HG03139 (cell line): ENCODE measurements at regions not wholly inside any gene's neighbourhood (a gene's known extent, or its start where the extent isn't known, plus 50 kb on each side); places are given as distances from the start of the nearest gene placed in this dataset.
"Not testable (repeated sequence)": the region's sequence is repeated elsewhere in the genome, so short reads cannot be mapped to it uniquely, and the experiment has no call there.

Source experiments
- ATAC-seq: cut with Tn5 transposase; IDR thresholded peaks from one replicate; pipeline ENCODE4 v1.9.1; 2021; ENCODE audit not compliant: unreplicated experiment

DNA sequence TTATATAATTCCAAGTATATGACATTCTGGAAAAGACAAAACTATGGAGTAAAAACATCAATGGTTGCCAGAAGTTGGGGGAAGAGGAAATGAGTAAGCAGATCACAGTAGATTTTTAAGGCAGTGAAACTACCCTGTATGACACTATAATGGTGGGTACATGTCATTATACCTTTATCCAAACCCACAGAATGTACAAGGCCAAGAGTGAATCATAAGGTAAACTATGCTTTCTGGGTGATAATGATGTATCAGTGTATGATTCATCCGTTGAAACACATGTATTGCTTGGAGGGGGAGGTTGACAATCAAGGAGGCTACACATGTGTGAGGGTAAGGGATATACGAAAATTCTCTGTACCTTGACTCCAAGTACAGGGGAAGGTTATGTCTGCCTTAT, 862.7 kb downstream of the PLA2G4A start:
- ATAC-seq = no peak

DNA sequence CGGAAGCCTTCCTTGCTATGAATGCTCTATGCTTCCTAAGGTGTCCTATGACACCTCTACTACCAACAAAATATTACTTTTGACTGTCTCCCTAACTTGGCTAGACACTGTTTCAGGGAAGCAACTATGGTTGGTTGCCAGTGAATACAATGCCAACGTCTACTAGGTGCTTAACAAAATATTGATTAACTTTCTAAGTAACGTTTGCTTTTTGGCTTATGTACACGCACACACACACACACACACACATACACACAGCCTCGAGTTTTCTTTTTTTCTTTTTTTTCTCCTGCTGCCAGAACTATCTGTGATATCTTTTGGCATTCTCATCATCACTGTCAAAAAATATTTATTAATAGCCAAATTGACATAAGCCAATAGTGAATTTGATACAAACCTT, 864.0 kb downstream of the PLA2G4A start:
- no peak for ATAC-seq

DNA sequence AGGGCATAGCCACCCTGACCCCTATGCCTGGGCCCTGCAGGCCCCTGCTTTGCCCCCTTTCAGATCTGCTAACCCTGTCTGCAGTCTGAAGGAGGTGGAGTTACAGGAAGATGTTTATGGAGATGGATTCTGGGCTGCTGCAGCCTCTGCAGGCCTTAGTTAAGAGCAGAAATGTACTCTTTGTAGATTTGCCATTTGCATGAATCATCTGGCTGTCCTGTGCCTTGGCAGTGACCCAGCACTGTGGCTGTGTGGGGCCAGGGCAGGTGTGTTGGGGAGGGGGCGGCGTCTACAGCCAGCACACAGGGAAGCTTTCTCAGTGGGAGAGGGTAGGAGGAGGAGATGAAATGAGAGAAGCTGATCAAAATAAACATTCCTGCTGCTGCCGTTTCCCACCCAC, 867.3 kb downstream of the PLA2G4A start:
- no peak for ATAC-seq

DNA sequence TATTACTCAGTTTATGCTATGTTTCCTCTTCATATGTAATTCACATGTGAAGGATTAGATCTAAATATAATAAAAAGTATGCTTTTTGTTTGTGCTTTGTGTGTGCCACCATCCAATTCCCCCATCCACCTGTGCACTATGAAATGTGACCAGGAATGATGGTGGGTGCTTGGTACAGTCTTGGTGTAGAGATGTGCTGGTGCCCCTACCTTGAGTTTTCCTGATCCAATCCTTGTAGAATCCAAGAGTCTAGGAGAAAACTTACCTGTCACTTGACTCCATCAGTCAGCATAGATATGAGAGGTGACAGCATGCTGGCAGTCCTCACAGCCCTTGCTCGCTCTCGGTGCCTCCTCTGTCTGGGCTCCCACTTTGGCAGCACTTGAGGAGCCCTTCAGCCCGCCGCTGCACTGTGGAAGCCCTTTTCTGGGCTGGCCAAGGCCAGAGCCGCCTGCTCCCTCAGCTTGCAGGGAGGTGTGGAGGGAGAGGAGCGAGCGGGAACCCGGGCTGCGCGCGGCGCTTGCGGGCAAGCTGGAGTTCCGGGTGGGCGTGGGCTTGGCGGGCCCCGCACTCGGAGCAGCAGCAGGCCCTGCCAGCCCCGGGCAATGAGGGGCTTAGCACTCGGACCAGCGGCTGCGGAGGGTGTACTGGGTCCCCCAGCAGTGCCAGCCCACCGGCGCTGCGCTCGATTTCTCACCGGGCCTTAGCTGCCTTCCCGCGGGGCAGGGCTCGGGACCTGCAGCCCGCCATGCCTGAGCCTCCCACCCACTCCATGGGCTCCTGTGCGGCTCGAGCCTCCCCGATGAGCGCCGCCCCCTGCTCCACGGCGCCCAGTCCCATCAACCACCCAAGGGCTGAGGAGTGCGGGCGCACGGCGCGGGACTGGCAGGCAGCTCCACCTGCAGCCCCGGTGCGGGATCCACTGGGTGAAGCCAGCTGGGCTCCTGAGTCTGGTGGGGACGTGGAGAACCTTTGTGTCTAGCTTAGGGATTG, 874.7 kb downstream of the PLA2G4A start:
- ATAC-seq = not testable (repeated sequence)

DNA sequence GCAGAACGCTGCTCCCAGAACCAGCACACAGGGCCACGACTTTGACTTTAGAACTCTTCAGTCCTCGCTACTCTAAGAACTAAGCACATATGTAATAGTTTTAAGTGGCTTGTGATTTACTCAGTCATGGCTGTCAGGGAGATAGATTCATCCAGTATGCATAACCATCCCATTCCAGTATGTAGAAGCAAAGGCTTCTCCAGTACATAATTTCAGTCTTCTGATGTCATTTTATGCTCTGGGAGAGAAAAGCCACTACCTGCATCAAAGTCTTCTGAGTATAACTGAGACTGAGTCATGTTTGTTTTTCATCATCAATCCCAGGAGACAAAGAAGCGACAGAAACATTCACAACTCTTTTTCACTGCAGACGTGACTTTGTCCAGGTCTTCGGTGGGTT, 885.7 kb downstream of the PLA2G4A start:
- ATAC-seq = no peak

DNA sequence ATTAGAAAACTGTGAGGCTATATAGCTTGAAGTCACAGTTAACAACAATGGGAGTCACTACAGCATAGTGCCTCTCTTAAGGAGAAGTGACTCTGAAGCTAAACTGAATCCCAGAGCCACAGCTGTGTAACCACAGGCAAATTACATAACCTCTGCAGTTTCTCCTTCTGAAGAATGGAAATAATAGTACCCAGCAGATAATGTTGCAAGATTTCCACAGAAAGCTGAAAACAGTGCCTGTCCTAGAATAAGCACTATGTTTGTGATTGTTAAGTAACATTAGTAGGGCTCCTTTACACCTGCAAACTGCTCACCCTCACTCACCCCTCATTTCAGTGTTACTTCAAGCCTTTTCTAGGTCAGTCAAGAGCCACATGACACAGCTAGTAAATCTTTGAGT, 886.7 kb downstream of the PLA2G4A start:
- ATAC-seq = no peak

DNA sequence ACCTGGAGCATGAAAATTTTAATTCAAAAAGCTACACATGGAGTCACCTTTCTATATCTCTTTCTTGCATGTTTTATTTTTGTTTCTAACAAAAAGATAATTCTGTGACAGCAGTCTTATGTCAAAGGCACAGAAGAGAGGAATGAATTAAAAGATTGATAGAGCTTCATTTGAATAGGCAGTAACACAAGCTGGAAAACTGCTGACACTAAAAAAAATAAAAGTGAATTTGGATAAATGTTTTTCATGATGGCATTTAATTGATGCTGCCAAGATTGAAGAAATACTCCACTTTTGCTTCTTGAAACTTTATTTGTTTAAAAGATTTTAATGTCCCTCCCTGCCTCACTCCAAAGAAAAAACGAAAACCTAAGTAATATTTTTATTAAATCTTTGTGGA, 887.4 kb downstream of the PLA2G4A start:
- no peak for ATAC-seq

DNA sequence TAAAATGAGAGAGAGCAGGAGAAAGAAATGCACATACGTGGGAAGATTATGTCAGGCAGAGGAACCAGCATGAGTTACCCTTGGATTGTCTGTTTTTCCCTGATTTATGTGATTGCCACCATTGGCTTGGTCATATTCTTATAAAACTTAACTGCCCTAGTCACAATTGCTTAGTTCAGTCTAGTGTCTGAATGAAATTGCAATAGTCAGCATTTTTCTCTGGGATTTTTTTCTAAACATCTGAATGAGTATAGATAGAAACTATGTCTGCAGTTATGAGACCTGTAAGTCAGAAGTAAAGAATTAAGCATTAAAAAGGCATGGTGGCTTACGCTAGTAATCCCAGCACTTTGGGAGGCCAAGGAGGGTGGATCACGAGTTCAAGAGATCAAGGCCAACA, 889.8 kb downstream of the PLA2G4A start:
- no peak for ATAC-seq

DNA sequence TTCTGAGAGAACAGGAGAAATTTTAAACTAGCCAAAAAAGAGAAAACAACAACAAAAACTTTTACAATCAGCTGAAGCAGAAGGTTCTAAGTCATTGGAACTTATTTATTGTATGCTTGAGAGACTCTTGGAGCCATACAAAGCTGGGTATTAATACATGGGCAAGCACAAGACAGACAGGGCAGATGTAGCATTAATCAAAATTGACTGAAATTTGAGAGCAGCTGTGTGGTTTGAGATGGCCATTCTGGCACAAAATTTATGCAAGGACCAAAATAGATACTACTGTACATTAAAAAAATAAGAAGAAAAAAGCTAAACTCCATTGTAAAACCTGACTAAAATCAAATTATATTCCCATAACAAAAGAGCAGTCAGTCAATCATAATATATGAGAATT, 892.5 kb downstream of the PLA2G4A start:
- ATAC-seq = no peak

DNA sequence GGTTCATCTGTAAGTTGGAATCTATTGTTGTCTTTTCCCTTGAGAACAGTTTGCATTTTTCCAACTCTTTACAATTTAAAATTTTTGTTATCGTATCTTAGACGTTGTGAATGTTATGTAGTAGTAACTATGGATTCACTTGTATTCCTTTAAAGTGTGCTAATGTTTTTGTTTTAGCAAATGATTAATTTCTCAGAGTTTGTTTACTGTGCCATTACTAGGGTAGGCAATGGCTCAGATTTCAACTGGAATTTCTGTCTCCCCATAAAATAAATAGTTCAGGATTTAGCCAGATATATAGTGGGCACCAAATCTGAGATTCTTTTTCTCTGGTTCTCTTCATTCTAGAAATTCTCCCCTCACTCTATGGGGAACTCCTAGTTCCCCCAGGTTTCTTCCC, 896.5 kb downstream of the PLA2G4A start:
- no peak for ATAC-seq

DNA sequence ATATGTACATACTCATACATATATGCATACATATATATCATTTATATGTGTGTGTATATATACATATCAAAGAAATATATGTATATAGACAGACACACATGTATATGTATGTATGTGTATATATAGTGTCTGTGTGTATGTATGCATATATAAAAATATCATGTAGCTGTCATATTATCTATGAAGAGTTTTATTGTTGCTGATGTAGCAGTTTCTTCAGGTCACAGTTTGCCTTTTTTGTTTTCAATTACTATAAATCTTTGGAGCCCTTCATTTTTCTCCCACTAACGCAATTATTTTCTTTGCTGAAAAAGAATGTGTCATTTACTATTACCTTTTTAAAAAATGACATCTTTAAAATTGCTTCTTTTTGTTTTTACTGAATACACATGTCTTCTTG, 904.5 kb downstream of the PLA2G4A start:
- no peak for ATAC-seq

DNA sequence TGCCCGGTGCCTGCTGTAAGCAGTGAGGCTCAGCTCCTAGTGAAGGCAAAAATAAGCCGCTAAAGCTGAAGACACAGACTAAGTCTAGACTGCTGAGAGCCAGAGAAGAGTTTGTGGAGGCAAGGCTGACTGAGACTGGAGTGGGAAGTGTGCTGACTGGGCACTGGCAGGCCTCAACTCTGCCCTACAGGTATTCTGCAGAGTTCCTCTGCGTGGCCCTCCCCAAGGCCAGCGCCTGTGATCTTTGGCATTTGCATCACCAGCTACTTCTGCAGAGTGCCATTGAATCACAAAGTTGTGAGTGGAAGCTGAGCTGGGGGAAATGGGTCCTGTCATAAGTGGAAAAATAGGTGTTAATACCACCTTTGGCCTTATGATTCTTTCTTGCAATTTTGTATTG, 905.7 kb downstream of the PLA2G4A start:
- no peak for ATAC-seq

DNA sequence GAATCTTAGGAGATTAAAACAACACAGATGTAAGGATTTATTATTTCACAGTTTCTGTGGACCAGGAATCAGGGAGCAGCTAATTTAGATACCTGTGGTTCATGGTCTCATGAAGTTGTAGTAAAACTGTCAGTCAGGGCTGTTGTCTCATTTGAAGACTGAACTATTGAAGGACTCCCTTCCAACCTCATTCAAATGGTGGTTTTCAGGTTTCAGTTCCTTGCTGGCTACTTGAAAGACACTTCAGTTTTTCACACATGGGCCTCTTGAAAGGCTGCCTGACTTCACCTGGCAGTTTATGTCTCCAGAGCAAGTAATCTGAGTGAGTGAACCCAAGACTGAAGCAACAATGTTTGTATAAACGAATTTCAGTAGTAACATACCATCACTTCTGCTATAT, 915.9 kb downstream of the PLA2G4A start:
- peak; percentile 73 for ATAC-seq

DNA sequence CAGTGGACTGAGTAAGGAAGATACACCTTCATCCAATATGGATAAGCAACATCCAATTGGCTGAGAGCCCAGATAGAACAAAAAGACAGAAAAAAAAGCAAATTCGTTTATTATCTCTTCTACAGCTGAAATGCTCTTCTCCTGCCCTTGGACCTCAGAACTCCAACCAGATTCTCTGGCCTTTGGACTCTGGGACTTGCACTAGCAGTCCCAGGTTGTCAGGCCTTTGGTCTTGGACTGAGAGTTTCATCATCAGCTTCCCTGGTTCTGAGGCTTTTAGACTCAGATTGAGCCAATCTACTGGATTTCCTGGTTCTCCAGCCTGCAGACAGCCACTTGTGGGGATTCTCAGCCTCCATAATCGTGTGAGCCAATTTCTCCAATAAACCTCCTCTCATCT, 926.8 kb downstream of the PLA2G4A start:
- no peak for ATAC-seq

DNA sequence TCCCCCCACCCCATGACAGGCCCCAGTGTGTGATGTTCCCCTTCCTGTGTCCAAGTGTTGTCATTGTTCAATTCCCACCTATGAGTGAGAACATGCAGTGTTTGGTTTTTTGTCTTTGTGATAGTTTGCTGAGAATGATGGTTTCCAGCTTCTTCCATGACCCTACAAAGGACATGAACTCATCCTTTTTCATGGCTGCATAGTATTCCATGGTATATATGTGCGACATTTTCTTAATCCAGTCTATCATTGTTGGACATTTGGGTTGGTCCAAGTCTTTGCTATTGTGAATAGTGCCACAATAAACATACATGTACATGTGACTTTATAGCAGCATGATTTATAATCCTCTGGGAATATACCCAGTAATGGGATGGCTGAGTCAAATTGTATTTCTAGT, 927.9 kb downstream of the PLA2G4A start:
- ATAC-seq = not testable (repeated sequence)

DNA sequence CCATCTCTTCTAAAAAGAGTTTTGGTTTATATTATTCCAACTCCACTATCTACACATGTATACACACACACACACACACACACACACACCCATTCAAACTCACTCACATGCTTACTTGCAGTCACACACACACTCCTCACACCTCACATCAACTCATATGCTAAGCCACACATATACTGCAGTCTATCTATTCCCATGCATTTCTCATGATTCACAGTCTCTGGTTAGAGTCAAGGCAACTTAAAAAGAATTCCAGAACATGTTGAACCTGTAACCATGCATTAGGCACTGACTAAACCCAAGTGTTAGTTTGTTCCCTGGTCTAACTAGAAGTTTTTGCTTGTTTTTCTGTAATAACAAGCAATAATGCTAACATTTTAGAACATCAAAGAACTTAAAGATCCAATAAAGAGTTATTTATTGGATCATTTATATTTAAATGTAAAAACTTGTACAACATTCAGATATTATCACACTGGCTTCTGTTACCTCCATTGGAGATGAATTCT, 931.1 kb downstream of the PLA2G4A start:
- no peak for ATAC-seq

DNA sequence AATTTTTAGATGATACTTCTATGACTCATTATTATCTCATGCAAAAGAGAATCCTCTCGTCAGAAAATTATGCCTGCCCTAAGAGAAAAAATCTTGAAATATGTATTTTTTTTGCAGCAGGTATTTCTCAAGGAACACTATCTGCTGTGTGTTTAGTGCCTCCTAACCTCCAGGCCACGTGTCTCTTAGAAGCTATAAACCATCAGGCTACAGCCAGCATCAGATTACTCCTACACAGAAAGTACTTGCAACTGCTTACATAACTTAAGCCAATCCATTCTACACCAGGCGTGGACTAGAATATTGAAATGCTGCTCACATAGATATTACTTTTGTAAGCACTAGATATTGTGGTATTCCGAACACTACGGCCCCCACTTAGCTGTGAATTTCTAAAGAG, 933.4 kb downstream of the PLA2G4A start:
- no peak for ATAC-seq

DNA sequence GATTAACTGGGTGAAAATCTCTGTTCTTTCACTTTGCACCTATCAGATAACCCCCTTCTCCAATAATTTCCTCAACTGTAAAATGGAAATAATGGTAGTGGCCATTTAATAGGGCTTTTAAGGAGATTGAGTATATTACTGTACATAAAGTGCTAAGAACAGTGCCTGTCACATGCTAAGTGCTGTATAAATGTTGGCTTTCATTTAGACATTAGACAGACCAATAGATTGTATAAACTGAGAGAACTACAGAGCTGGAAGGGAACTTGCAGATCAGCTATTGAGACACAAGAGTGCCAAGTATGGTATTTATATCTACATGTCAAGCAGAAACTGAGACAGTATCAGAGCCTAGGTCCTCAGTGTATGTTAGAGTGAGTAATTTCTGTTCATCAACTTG, 934.7 kb downstream of the PLA2G4A start:
- ATAC-seq = no peak

DNA sequence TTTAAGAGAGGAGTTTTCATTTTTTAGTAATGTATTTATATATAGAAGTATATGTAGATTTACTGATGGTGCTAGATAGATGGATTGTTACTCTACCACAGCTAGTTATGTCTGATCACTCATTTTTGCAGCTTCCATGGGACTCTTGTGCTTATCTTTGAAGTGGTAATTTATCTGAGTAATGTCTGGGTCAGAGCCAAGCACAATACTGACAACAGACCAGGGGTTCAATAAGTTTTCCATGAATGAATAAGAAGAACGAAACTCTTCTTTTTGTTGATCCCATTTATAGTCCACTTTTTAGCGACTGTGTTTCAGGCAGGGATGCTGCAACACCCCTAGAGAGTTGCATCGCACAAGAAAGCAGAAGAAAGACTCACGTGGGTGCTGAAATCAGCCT, 935.2 kb downstream of the PLA2G4A start:
- ATAC-seq = no peak

DNA sequence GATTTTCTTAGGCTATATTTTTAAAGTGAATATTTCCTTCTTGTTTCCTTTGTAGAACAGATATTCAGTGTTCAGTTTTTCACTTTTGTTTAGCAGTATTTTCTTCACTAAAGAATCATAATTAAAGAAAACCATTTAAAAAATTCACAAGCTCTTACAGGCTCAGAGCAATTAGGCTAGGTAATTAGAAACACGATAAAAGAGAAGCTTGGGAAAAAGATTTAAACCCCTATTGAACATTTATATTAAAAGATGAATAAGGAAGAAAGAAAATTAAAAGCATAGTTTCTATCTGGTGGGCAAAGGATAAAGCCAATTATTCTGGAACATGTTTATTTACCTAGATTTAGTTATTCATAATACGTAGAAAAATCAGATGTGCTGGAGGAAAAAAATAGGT, 942.6 kb downstream of the PLA2G4A start:
- ATAC-seq = no peak

DNA sequence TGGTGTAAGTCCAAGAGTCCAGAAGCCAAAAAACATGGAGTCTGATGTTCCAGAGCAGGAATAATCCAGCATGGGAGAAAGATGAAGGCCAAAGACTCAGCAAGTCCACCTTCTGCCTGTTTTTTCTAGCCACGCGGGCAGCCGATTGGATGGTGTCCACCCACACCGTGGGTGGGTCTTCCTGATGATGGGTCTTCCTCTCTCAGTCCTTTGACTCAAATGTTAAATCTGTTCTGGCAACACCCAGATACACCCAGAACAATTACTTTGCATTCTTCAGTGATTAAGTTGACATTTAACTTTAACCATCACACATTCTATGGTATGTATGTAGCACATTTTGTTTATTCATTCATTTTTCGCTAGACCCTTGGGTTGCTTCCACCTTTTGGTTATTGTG, 944.4 kb downstream of the PLA2G4A start:
- ATAC-seq = no peak

DNA sequence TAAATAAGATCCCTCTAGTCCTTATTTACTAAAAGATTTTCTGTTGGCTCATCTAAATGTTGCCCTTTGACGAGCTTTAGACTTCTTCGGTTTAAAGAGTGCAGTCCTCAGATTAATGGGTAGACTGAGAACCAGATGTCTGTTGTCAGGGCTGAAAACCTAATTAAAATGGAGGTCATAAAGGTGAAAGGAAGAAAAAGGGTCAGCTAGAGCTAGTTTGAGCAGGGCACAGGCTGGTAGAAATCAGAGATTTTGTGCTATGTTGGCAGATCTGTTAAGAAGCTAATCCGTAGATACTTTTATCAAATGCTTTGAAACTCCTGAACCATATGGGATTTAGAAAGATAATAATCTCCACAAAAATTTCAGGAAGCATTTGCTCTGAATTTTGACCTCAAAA, 959.0 kb downstream of the PLA2G4A start:
- no peak for ATAC-seq

DNA sequence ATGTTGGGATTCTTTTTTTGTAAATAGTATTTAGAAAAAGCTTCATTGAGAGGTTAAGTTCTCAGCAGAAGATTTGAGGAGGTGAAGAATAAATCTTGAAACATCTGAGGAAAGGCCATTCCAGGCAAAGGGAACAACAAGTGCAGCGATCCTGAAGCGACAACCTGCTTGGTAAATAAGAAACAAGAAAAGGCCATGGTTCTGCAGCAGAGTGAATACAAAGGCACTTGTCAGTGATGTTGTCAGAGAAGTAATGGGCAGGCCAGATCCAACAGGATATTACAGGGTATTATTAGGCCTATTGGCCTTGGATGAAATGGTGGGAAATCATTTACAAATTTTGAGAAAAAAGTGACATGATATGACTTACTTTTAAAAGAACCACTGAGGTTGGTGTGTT, 960.0 kb downstream of the PLA2G4A start:
- no peak for ATAC-seq
